ENCODE measurements at regions not wholly inside any gene's neighbourhood (a gene's known extent, or its start where the extent isn't known, plus 50 kb on each side); places are given as distances from the start of the nearest gene placed in this dataset.

- TF ChIP-seq CTCF (IDR thresholded peaks at IDR 0.05): no peak
- no peak overlapping the region for H3K4me3 ChIP-seq
- H3K27ac ChIP-seq: no peak overlapping the region
- DNase-seq (ENCODE audit: low spot score): no peak
Observed at GRCh38 chr4:13168326-13168725, 315.8 kb downstream of the RAB28 start.

GRCh38 chr4:13166214-13166613 is 317.9 kb downstream of the RAB28 start:
- DNase-seq (ENCODE audit: low spot score): no peak
- no peak overlapping the region for H3K27ac ChIP-seq
- no peak overlapping the region for H3K4me3 ChIP-seq
- no peak for TF ChIP-seq CTCF (IDR thresholded peaks at IDR 0.05)

- no peak for TF ChIP-seq CTCF (IDR thresholded peaks at IDR 0.05)
- Histone ChIP-seq H3K27ac (no peak overlapping the region), H3K4me3 (no peak overlapping the region)
- no peak for DNase-seq (ENCODE audit: low spot score)
Observed at GRCh38 chr4:13164783-13165331, 319.3 kb downstream of the RAB28 start.

- TF ChIP-seq CTCF (IDR thresholded peaks at IDR 0.05): no peak
- DNase-seq (ENCODE audit: low spot score): no peak
- no peak overlapping the region for H3K27ac ChIP-seq
- no peak overlapping the region for H3K4me3 ChIP-seq
Observed at GRCh38 chr4:13162886-13163285, 321.3 kb downstream of the RAB28 start.

GRCh38 chr4:13160920-13161319 is 323.2 kb downstream of the RAB28 start:
- no peak for TF ChIP-seq CTCF (IDR thresholded peaks at IDR 0.05)
- H3K4me3 ChIP-seq: no peak overlapping the region
- H3K27ac ChIP-seq: no peak overlapping the region
- DNase-seq (ENCODE audit: low spot score): no peak

- H3K27ac ChIP-seq: no peak overlapping the region
- no peak for DNase-seq (ENCODE audit: low spot score)
- no peak for TF ChIP-seq CTCF (IDR thresholded peaks at IDR 0.05)
- H3K4me3 ChIP-seq: no peak overlapping the region
Observed at GRCh38 chr4:13159041-13159620, 325.0 kb downstream of the RAB28 start.

GRCh38 chr4:13151194-13151593 is 332.9 kb downstream of the RAB28 start:
- no peak overlapping the region for H3K27ac ChIP-seq
- no peak for DNase-seq (ENCODE audit: low spot score)
- no peak overlapping the region for H3K4me3 ChIP-seq
- TF ChIP-seq CTCF (IDR thresholded peaks at IDR 0.05): no peak
